PFSK-1 (cell line): ENCODE measurements at regions not wholly inside any gene's neighbourhood (a gene's known extent, or its start where the extent isn't known, plus 50 kb on each side); places are given as distances from the start of the nearest gene placed in this dataset.

Experiments used
- FOXP2 ChIP-seq: optimal IDR thresholded peaks from 2 replicates; pipeline ENCODE3; 2011; ENCODE audit warnings: borderline replicate concordance, control low read depth, inconsistent platforms; ENCODE audit not compliant: insufficient read depth; ENCODE audit errors: extremely low read length, extremely low read depth
- POLR2AphosphoS5 ChIP-seq: IDR thresholded peaks from 2 replicates; pipeline ENCODE4 v1.6.1; 2012; ENCODE audit warnings: low read depth, mild to moderate bottlenecking, control low read depth, low read length, moderate library complexity
- REST ChIP-seq, 2 experiments: IDR thresholded peaks; 2 replicates each; pipeline versions ENCODE4 v1.6.1 to v1.8.0; 2011 to 2012; ENCODE audit warnings: low read depth in 2 of 2, low read length in 2 of 2, control low read depth in 1 of 2, inconsistent platforms in 1 of 2, mild to moderate bottlenecking in 1 of 2, moderate library complexity in 1 of 2; ENCODE audit not compliant: insufficient read depth in 1 of 2
- SIN3A ChIP-seq: IDR thresholded peaks from 2 replicates; pipeline ENCODE4 v1.6.1; 2012; ENCODE audit warnings: mild to moderate bottlenecking, low read length, moderate library complexity, borderline replicate concordance; ENCODE audit not compliant: insufficient read depth
- TAF1 ChIP-seq: IDR thresholded peaks from 2 replicates; pipeline ENCODE4 v1.6.1; 2012; ENCODE audit warnings: low read length, control low read depth, borderline replicate concordance; ENCODE audit not compliant: insufficient read depth

GRCh38 chr2:2620604-2621003 is 289.5 kb upstream of the MYT1L start:
- TF ChIP-seq REST (IDR thresholded peaks at IDR 0.05; ENCODE audit: insufficient read depth in 1 of 2, low read depth in 2 of 2, low read length in 2 of 2) (no peak), SIN3A (no peak), TAF1 (no peak), FOXP2 (no peak), POLR2AphosphoS5 (no peak)

GRCh38 chr2:2619995-2620394 is 288.9 kb upstream of the MYT1L start:
- TF ChIP-seq REST (IDR thresholded peaks at IDR 0.05; ENCODE audit: insufficient read depth in 1 of 2, low read depth in 2 of 2, low read length in 2 of 2), result no peak

- no peak for TF ChIP-seq SIN3A
- no peak for TF ChIP-seq REST (IDR thresholded peaks at IDR 0.05; ENCODE audit: insufficient read depth in 1 of 2, low read depth in 2 of 2, low read length in 2 of 2)
- TF ChIP-seq POLR2AphosphoS5, result no peak
- TF ChIP-seq TAF1, result no peak
- TF ChIP-seq FOXP2, result no peak
Measured at GRCh38 chr2:2614452-2614851, 283.4 kb upstream of the MYT1L start.

- TF ChIP-seq FOXP2 (peak; percentile 73), POLR2AphosphoS5 (peak; percentile 62; the same call in 1 of the 2 replicates), SIN3A (no peak), TAF1 (no peak)
Measured at GRCh38 chr2:2613279-2614199, 282.5 kb upstream of the MYT1L start.

- TF ChIP-seq REST (IDR thresholded peaks at IDR 0.05; ENCODE audit: insufficient read depth in 1 of 2, low read depth in 2 of 2, low read length in 2 of 2) (no peak), POLR2AphosphoS5 (no peak), SIN3A (no peak), FOXP2 (no peak), TAF1 (no peak)
Measured at GRCh38 chr2:2610751-2611150, 279.7 kb upstream of the MYT1L start.
